Stimulated activated CD8-positive, alpha-beta memory T cell treated with anti-CD3 and anti-CD28 coated beads, Interleukin-2, amount 100 ng/mL, for 48 hours (primary cell): ENCODE measurements at regions not wholly inside any gene's neighbourhood (a gene's known extent, or its start where the extent isn't known, plus 50 kb on each side); places are given as distances from the start of the nearest gene placed in this dataset.
"Not testable (repeated sequence)": the region's sequence is repeated elsewhere in the genome, so short reads cannot be mapped to it uniquely, and the experiment has no call there.

Source experiments
- DNase-seq, 2 donors: peaks; one replicate each; pipeline ENCODE4 v3.0.0-alpha.2; 2020; ENCODE audit warnings: low read depth in 2 of 2

DNA sequence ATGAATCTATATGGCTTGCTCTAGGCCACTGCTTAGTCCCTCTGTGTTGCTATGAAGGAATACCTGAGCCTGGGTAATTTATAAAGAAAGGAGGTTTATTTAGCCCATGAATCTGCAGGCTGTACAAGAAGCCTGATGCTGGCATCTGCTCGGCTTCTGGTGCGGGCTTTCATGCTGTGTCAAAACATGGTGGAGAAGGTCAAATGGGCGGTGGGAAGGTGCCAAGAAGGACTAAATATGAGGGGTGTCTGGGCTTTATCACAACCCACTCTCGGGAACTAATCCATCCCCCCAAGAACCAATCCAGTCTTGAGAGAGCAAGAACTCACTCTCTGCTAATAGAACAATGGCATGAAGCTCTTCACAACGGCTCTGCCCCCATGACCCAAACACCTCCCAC is 481.6 kb downstream of the EIPR1 start:
- DNase-seq = no peak

DNA sequence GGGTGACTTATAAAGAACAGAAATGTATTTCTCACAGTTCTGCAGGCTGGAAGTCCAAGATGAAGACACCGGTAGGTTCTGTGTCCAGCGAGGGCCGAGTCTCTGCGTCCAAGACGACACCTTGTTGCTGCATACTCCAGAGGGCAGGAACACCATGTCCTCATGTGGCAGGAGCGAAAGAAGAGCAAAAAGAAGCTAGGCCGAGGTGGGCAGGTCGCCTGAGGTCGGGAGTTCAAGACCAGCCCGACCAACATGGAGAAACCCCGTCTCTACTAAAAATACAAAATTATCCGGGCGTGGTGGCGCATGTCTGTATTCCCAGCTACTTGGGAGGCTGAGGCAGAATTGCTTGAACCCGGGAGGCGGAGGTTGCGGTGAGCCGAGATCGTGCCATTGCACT is 483.6 kb downstream of the EIPR1 start:
- not testable (repeated sequence) for DNase-seq

DNA sequence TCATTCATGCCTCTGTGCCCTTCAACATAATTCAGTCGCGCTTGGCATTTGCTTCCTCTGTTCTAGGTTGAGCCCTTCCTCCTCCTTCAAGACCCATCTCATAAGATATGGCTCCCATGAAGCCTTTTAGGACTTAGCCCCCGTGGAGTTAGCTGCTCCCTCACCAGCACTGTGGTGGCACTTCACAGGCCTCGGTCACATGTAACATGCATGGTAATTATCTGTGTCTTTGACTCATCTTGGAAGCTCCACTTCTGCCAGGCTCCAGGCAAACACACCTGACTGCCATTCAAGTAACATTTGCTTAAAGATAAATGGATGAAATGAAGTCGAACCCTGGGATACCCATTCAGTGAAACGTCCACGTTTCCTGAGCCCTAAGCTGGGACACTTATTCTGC is 484.7 kb downstream of the EIPR1 start:
- DNase-seq = no peak

DNA sequence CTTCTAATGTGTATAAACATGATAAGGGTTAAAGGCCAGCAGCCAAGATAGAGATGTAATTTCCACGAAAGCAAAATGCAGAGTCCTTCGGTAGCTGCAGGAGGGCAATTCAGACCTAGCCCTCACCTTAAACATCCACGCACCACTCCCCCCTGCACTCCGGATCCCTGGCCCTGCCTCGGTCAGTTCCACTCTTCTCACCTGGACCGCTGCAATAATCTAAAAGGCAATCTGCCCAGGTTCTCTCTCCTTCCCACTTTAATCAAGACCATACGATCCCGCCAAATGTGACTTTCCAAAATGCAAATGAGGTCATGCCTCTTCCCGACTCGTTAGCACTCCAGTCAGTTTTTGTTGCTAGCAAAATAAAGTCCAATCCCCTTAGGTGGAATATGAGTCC is 485.2 kb downstream of the EIPR1 start:
- DNase-seq = no peak

DNA sequence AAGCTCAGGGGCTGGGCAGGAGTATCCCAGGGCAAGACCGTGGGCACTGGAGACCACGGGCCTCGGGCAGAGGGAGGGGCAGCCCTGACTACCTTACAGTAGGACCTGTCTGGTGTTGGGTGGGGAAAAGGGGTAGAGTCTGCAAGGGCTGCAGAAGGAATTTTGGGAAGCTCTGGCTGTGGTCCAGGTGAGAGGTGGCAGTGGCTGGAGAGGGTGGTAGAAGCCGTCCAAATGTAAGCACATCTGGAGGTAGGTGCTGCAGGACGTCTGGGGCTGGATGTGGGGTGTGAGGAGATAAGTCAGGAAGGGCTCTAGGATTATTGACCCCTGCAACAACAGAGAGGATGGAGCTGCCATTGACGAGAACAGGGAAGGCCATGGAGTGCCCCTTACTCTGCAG is 486.7 kb downstream of the EIPR1 start:
- no peak for DNase-seq

DNA sequence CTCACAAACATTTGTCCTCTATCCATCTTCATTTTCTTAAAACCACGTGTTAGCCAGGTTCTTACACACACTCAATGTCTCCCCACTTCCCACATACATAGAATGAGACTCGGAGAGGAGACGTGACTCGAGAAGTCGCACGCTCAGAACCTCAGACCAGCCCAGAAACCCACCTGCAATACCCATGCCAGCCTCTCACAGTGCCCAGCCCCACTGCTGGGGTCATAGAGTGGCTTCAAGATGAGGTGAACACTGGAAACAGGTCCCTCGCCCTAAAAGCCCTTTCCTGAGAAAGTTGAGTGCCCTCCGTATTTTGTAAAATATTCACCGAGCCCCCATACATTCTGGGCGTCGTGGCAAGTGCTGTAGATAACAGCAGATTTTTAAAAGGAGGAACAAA is 487.4 kb downstream of the EIPR1 start:
- no peak for DNase-seq

DNA sequence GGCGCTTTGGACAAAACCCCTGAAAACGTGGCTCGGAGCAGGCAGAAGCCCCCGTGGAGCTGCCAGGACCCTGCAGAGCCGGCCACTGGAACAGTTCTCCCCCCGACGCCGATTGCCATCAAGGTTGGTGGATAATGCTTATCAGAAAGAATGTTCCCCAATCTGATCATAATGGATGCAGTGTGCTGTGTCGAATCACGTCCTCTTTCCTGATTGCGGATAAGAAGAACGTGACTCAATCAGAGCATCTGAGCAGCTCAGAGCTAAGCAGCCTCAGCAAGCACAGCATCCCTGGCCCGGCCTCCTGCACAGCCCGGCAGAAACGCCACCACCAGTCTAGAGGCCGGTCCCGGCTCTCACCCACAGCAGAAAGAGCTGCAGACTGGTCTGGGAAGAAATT is 488.0 kb downstream of the EIPR1 start:
- no peak for DNase-seq

DNA sequence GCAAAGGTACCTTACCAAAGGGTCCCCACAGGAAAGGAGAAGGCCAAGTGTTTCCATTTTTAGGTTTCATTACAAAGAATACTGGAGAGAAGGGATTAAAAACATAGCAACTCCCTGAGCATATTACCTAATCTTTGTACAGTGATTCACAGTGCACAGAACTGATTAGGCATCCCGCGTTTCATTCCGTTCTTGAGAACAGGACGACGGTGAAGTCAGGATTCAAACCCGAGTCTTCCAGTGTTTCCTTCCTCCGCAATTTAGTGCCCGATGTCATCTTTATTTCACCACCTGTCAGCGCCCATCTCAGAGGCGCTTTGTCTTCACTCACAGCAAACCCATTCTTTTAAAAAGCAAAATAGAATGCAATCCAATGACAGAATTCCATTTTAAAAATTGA is 488.5 kb downstream of the EIPR1 start:
- DNase-seq = no peak

DNA sequence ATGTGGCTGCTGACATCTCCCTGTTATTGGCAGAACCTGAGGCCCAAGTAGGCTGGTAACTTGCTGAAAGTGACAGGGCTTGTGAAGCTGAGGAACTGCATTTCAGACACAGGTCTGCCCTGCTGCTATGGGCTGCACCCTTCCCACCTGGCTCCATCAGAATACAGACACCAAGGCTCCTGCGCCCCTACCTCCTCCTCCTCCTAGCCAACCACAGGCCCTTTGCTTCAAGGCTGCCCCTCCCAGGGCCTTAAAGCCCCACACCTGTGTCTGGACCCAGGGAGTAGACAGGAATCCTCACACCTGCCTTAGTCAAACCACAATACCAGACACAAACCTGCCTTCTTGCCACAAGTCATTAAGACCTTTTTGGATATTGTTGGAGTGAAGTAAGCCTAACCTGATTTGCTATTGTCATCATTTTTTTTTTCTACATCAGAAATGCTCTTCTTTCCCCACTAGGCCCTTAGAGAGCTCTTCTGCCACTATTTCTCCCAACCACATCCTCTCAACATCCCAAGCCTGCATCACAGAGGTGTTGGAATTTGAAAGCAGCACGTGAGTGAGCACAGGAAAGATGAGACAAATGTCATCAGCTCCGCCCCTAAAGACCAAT is 489.7 kb downstream of the EIPR1 start:
- no peak for DNase-seq

DNA sequence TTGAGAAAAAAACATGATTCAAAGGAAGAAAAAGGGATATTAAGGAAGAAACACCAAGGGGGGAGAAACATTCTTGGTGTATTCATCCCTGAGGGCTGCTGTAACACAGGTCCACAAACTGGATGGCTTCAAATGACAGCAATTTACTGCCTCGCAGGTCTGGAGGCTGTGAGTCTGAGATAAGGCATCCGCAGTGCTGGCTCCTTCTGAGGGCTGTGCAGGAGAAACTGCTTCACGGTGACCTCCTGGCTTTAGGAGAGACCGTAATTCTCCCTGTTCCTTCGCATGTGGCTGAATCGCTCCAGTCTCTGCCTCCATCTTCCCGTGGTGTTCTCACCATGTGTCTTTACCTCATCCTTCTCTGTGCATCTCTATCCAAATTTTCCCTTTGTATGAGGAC is 490.7 kb downstream of the EIPR1 start:
- DNase-seq = no peak

DNA sequence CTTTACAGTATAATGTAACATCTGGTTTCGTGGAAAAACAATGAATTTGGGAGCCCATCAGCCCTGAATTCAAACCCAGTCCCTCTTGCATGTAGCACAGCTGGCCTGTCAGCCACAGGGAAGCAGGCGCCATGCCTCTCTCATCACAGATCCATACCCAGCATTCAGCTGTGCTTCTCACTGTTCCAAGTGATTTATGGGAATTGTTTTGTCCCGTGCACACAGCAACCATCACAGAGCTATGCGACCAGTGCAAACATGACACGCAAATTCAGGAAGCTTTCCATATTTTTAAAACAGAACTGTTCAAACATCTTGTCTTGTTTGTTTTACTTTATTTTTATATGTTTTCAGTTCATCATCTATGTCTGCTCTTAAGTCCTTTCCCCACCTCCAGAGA is 496.1 kb downstream of the EIPR1 start:
- DNase-seq = no peak

DNA sequence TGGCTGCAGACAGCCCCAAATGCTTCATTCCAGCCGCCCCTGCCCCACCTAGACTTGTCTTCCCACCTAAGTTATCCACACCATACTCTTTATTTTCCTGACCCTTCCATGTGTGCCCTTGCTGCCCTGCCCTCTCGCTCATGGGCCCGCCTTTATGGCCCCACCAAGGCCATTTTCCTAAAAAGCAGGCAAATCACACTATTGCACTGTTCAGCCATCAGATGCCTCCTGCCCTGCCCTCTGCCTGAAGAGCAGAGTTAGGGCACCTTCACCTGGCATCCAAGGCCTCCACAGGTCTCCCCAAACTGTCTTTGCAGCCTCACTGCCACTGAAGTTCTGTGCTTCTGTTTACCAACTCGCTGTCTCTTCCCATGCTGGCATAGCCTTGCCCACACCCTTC is 496.7 kb downstream of the EIPR1 start:
- no peak for DNase-seq

DNA sequence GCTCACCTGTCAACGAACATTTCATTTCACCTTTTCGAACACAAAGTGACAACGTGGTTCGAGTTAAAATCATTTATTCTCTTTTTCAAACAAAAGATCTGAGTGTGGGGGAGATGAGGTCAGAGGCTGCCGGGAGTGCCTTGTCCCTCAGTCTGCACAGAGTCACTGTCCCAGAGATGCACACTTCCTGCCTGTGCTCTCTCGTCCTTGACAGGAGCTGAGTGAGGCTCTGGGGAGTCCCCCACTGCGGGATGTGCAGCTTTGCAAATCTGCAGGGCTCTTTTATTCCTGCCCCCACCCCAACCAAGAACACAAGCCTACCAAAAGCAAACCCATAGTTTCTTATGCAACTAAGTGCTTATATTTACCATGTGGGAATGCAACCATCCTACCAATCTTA is 497.8 kb downstream of the EIPR1 start:
- no peak for DNase-seq

DNA sequence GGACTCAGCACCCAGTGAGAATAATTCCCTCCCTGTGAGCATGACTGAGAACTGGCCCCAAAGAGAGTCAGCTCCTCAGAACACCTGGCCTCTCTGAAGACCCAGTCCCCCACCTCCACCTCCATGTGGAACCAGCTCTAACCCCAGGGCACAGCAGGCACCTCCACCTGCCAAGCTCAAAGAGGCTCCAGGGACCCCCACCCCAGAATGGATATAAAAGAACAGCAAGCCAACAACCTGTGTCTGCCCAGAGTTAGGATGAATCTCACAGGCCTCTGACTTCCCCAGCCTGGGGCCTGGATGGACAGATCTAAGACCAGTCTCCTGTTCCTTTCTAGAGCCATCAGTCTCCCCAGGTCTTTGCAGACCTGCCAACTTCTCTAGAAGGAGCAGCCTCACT is 498.5 kb downstream of the EIPR1 start:
- DNase-seq = no peak

DNA sequence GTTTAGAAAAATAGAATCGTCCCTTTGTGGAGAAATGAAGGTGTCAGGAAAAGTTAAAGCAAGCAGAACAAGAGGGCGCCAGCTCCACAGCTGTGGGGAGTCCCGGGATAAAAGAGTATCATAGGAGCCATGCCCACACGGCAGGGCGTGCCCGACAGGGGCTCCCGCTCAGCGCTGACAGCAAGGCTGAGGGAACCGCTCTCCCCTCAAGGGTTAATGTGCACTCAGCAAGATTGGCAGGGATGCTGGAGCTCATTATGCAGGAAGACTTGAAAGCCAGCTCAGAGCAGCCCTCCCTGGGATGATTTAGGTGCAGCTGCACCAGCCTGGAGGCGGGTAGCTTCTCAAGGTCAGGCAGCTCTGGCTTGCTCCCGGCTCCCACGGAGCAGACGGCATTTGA is 500.2 kb downstream of the EIPR1 start:
- DNase-seq = no peak

DNA sequence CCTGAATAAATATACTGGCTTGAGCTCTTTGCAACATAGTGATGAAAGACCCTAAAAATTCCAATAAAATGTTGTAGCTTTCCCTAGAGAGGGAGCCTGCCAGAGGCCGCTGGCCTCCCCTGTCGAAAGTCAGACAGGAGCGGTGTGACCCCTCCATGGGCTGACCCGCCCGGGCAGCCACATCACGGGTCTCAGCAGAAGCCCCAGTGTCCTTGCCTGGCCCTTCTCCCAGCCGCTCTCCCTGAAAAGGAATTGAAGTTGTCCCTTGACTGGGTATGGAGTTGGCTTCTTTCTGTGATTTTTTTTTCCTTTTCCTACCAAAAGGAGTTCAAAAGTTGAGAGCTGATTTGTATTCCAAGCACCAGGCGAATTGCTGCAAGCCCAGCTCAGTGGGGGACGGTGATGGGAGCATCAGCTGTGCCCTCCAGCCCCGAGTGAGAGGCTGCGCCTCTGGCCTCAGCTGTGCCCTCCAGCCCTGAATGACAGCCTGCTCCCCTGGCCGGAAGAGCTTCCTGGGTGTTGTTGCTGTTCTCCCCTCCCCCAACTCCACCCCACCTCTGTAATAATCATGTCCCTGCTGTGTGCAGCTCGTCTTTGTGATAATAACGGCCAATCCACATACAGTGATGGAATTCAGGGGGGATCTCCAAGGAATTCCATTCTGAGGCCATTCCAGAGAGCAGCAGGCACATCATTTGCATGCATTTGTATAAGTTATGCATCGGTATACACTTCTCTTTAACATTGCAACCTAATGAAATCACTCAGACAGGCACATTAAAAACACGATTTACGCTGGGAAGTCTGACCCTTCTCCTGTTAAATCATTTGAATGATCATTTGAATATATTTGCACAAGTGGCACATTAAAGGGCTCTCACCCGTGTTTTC is 501.0 kb downstream of the EIPR1 start:
- no peak for DNase-seq

DNA sequence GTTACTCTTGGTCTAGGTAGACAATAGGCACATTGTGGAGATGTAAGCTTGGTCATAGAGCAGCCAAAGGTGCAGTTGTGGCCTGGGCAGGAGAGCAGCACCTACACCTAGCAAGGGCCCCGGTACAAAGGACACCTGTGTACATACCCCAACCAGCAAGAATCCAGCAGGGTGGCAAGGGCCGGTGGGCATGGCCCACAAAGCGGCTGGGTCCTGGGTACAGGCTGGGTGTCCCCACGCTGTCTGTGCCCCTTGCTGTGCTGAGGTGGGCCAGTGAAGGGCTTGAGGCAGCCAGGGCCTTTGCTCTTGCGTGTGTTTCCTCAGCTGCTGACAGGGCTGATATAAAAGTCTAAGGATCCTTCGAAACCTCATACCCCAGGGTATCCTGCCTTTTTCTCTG is 501.8 kb downstream of the EIPR1 start:
- no peak for DNase-seq

DNA sequence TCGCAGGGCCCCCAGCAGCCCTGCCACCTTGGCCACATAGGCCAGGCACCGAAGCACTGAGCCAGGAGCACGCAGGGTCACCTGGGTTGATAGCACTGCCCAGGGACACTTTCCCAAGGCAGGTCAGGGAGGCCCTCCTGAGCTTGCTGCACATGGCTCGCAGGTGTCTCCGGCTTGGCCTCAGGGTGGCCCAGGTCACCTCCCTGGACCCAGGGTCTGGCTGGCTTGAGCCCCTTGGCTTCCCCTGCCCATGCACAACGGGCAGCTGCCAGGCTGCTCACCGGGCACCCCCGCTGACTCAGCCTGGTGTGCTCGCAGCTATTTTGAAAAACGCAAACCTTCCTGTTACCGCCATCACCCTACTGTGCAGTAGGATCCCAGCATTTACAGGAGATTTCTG is 502.3 kb downstream of the EIPR1 start:
- no peak for DNase-seq

DNA sequence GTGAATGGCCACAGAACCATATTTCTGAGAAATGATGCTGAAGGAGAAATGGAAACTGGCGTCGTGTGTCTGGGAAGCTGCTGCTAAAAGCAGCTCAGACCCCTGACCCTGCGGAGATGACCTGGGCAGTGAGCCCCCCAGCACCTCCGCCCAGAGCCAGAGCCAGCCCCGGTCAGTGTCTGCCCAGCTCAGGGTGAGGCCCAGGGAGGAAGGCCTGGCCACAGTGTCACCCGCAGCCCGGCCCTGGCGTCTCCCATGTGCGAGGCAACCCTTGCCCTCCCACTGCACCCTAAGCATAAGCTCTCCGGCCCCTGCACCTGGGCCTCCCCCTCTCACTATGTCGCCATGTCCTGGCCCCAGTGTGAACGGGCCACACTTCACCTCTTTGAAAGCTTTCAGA is 502.8 kb downstream of the EIPR1 start:
- no peak for DNase-seq

DNA sequence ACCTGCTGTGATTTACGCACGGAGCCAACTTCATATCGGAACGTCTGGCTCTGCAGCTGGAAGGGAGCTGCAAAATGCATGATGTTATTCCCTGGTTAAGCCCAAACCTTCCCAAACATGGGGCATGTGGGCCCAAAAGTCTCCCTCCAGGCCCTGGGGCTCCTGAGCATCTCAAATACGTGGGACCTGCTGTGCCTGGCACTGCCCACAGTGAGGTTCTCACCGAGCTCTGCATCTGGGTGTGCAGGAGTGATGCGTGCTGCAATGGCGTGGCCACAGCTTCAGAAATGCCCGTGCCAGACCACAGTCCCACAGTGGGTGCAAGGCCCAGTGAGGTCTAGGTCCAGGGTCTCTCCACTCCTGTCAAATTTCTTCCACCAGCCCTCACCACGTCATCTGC is 503.3 kb downstream of the EIPR1 start:
- no peak for DNase-seq

DNA sequence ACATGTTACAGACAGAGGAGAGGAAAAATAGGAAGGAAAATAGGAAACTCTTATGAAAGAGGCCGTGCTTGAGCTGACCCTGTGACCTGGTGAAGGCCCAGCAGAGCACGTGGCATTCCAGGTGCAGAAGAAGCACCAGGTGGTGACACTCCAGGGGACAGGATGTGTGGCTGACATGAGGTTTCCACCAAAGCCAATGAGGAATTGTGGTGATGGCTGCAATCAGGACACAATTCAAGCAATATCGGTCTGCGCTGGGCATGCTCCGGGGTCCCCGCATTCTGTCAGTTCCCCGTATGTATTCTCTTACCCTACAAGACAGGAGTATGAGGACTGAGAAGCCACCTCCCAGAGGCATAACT is 504.2 kb downstream of the EIPR1 start:
- DNase-seq = no peak

DNA sequence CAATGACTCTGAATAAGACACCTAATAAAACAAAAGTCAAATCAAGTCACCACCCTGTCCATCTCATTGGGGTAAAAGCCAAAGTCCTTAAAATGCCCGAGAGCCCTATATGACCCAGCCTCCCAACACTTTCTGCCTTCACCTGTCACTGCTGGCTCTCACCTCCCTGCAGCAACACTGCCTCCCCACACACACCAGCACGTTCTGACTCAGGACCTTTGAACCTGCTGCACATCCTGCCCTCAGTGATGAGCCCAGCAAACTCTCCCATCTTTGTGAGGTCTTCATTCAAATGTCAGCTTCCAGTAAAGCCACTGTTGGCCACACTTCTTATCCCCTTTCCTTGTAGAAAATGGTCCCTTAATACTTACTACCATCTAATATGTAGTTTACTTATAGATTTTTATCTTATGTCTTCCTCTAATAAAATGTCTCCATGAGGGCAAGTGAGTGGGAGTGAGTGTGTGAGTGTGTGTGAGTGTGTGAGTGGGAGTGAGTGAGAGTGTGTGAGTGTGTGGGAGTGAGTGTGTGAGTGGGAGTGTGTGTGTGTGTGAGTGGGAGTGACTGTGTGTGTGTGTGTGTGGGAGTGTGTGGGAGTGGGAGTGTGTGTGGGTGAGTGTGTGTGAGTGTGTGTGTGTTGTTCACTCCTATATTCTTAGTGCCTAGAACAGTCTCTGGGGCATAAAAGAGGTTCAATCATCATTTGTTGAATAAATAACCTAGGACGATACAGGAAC is 504.7 kb downstream of the EIPR1 start:
- DNase-seq = no peak

DNA sequence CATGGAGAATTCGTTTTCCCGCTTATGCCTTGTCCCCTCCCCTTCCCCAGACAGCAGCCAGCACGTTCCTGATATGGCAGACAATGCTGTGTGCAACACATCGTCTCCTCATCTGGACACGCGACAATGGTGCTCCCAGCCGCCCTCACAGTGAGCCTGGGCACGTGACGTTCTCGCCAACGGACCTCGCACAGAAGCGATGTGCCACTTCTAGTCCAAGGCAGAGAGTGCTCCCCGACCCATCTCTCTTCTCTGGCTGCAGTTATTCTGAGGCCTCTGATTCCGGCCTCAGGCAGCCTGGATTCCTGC is 505.4 kb downstream of the EIPR1 start:
- no peak for DNase-seq
